ENCODE measurements at regions not wholly inside any gene's neighbourhood (a gene's known extent, or its start where the extent isn't known, plus 50 kb on each side); places are given as distances from the start of the nearest gene placed in this dataset.

GRCh38 chr1:79760531-79760930 is 754.0 kb upstream of the ADGRL4 start:
- TF ChIP-seq CTCF (IDR thresholded peaks at IDR 0.05; ENCODE audit: low read depth, low read length, missing input control) (no peak), YY1 (IDR thresholded peaks at IDR 0.05) (no peak), REST (IDR thresholded peaks at IDR 0.05) (no peak), HNF4A (conservative IDR thresholded peaks at IDR 0.05) (no peak)

Data from liver (tissue), 3 donors.